GM23338 (cell line): ENCODE measurements at regions not wholly inside any gene's neighbourhood (a gene's known extent, or its start where the extent isn't known, plus 50 kb on each side); places are given as distances from the start of the nearest gene placed in this dataset.

ENCODE experiments used
- ATAC-seq: fragments of 200-7000 bp; cut with Tn5 transposase; 3 replicates; pipeline ENCODE4 v1.9.1; 2020
- DNase-seq: peaks from one replicate; pipeline ENCODE4 v3.0.0-alpha.2; 2015; ENCODE audit warnings: low spot score
- H2AFZ ChIP-seq: fragments of 200-600 bp; sonication (generic); 2 replicates; pipeline ENCODE4 v1.8.0; 2016; ENCODE audit warnings: antibody characterized with exemption, mild to moderate bottlenecking, moderate library complexity
- H3F3A ChIP-seq: fragments of 200-600 bp; sonication (generic); replicated peaks from 2 replicates; pipeline ENCODE4 v1.8.0; 2017; ENCODE audit warnings: antibody characterized with exemption, mixed run types, low read depth
- H3K27ac ChIP-seq: fragments of 200-600 bp; sonication (generic); 2 replicates; pipeline ENCODE4 v1.6.1; 2016; ENCODE audit warnings: low read depth
- H3K27me3 ChIP-seq: fragments of 200-600 bp; sonication (generic); 2 replicates; pipeline ENCODE4 v1.8.0; 2016; ENCODE audit warnings: mild to moderate bottlenecking, mixed run types, moderate library complexity; ENCODE audit not compliant: insufficient read depth
- H3K36me3 ChIP-seq: fragments of 200-600 bp; sonication (generic); 2 replicates; pipeline ENCODE4 v1.8.0; 2016; ENCODE audit warnings: mild to moderate bottlenecking; ENCODE audit not compliant: insufficient read depth
- H3K4me1 ChIP-seq: fragments of 200-600 bp; sonication (generic); 2 replicates; pipeline ENCODE4 v1.8.0; 2016; ENCODE audit warnings: mild to moderate bottlenecking, moderate library complexity; ENCODE audit not compliant: insufficient read depth
- H3K4me2 ChIP-seq: fragments of 200-600 bp; sonication (generic); 2 replicates; pipeline ENCODE4 v1.7.1; 2017; ENCODE audit warnings: mixed run types
- H3K4me3 ChIP-seq: fragments of 200-600 bp; sonication (generic); 2 replicates; pipeline ENCODE4 v1.6.1; 2016; ENCODE audit warnings: mixed run types
- H3K79me2 ChIP-seq: fragments of 200-600 bp; sonication (generic); replicated peaks from 2 replicates; pipeline ENCODE4 v1.8.0; 2017; ENCODE audit warnings: mild to moderate bottlenecking; ENCODE audit not compliant: insufficient read depth
- H3K9me2 ChIP-seq: fragments of 200-600 bp; sonication (generic); 2 replicates; pipeline ENCODE4 v1.8.0; 2017; ENCODE audit not compliant: insufficient read depth
- H4K20me1 ChIP-seq: fragments of 200-600 bp; sonication (generic); replicated peaks from 2 replicates; pipeline ENCODE4 v1.8.0; 2017; ENCODE audit warnings: mild to moderate bottlenecking; ENCODE audit not compliant: insufficient read depth
- H3K27ac Mint-ChIP-seq: 2 replicates; pipeline ENCODE4 v1.8.0; 2020; ENCODE audit warnings: inconsistent platforms, mild to moderate bottlenecking, moderate library complexity, mixed read lengths
- H3K27me3 Mint-ChIP-seq: 3 replicates; pipeline ENCODE4 v1.8.0; 2022; ENCODE audit warnings: low read depth, mild to moderate bottlenecking, moderate library complexity, mixed read lengths, inconsistent platforms; ENCODE audit not compliant: insufficient read depth, poor library complexity
- H3K36me3 Mint-ChIP-seq: 3 replicates; pipeline ENCODE4 v1.8.0; 2021; ENCODE audit warnings: low read depth, mild to moderate bottlenecking, inconsistent platforms, moderate library complexity, mixed read lengths
- H3K4me1 Mint-ChIP-seq: 3 replicates; pipeline ENCODE4 v1.8.0; 2020; ENCODE audit warnings: mild to moderate bottlenecking, inconsistent platforms, mixed read lengths
- H3K4me3 Mint-ChIP-seq: 3 replicates; pipeline ENCODE4 v1.8.0; 2021; ENCODE audit warnings: moderate library complexity, mild to moderate bottlenecking, inconsistent platforms, mixed read lengths
- H3K9me3 Mint-ChIP-seq: 3 replicates; pipeline ENCODE4 v1.8.0; 2020; ENCODE audit warnings: moderate library complexity, mild to moderate bottlenecking, inconsistent platforms, mixed read lengths
- CREB1 ChIP-seq: fragments of 250-450 bp; sonication (Bioruptor Pico); IDR thresholded peaks from 2 replicates; pipeline ENCODE4 v1.5.0; 2020; ENCODE audit warnings: low read depth, mild to moderate bottlenecking, moderate library complexity
- EZH2 ChIP-seq: fragments of 200-600 bp; sonication (generic); IDR thresholded peaks from one replicate; pipeline ENCODE4 v1.8.0; 2017; ENCODE audit warnings: antibody characterized with exemption, mild to moderate bottlenecking, low read depth; ENCODE audit not compliant: unreplicated experiment
- EZH2phosphoT487 ChIP-seq: fragments of 200-600 bp; sonication (generic); IDR thresholded peaks from one replicate; pipeline ENCODE4 v1.8.1; 2018; ENCODE audit warnings: antibody characterized with exemption; ENCODE audit not compliant: unreplicated experiment
- JUNB ChIP-seq: IDR thresholded peaks from one replicate; pipeline ENCODE4 v1.6.1; 2016; ENCODE audit warnings: antibody characterized with exemption; ENCODE audit not compliant: unreplicated experiment
- NANOG ChIP-seq: IDR thresholded peaks from 2 replicates; pipeline ENCODE4 v1.6.1; 2016; ENCODE audit warnings: antibody characterized with exemption, borderline replicate concordance
- POLR2AphosphoS5 ChIP-seq: IDR thresholded peaks from 2 replicates; pipeline ENCODE4 v1.6.1; 2016; ENCODE audit warnings: antibody characterized with exemption, low read depth
- STAT1 ChIP-seq: IDR thresholded peaks from one replicate; pipeline ENCODE4 v1.6.1; 2016; ENCODE audit warnings: antibody characterized with exemption; ENCODE audit not compliant: unreplicated experiment
- ZNF114 ChIP-seq: fragments of 250-450 bp; sonication (Bioruptor Pico); IDR thresholded peaks from 2 replicates; pipeline ENCODE4 v1.5.0; 2020; ENCODE audit warnings: mild to moderate bottlenecking, moderate library complexity
- ZNF331 ChIP-seq: fragments of 250-450 bp; sonication (Bioruptor Pico); IDR thresholded peaks from 2 replicates; pipeline ENCODE4 v1.5.0; 2020; ENCODE audit warnings: low read depth, mild to moderate bottlenecking, moderate library complexity
- TF ChIP-seq, protein P1 (sequence below): IDR thresholded peaks from one replicate; pipeline ENCODE4 v1.6.1; 2018; ENCODE audit warnings: antibody characterized with exemption; ENCODE audit not compliant: unreplicated experiment
- TF ChIP-seq, protein P2 (sequence below), 2 experiments: fragments of 200-600 bp in 1 of 2; sonication (generic) in 1 of 2; conservative IDR thresholded peaks; 2 replicates each; pipeline versions ENCODE4 v1.5.1 to v1.6.1; 2016 to 2017; ENCODE audit warnings: antibody characterized with exemption in 2 of 2, low read depth in 2 of 2, mild to moderate bottlenecking in 2 of 2, moderate library complexity in 1 of 2
- TF ChIP-seq, protein P3 (sequence below): fragments of 250-450 bp; sonication (Bioruptor Pico); IDR thresholded peaks from 2 replicates; pipeline ENCODE4 v1.5.0; 2020; ENCODE audit warnings: mild to moderate bottlenecking, moderate library complexity
- TF ChIP-seq, protein P4 (sequence below): IDR thresholded peaks from 2 replicates; pipeline ENCODE4 v1.6.1; 2016; ENCODE audit warnings: antibody characterized with exemption

DNA sequence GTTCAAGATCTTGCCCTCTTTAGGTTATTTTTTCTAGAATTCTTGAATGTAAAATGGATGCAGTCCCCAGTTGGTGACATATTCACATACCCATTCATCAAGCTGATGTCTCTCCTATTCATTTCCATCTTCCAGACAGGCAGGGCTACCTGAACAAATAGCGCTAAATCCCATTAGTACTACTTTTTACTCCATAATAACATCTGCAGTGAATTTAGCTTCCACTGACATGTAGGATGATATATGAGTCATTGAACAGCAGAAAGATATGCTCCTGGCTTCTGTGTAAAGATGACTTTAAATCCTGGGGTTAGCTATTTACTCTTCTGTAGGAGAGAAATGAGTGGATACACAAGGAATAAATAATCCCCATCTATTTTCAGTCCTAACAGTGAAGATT, 194.7 kb downstream of the RND3 start:
- Histone ChIP-seq H3K4me3 (no peak overlapping the region), H3K4me1 (0 out of 2 replicates have a peak, but pooled peaks cover 3% of the 10 kb centered on the region), H3K27me3 (no peaks in the 10 kb centered on the region), H3K36me3 (no peaks in the 10 kb centered on the region), H2AFZ (no peak overlapping the region; the same call in 1 of the 2 replicates), H3K27ac (no peak overlapping the region), H3F3A (no peaks in the 10 kb centered on the region), H4K20me1 (no peaks in the 10 kb centered on the region), H3K79me2 (no peaks in the 10 kb centered on the region), H3K4me2 (no peak overlapping the region), H3K9me2 (no peaks in the 10 kb centered on the region; the same call in 1 of the 2 replicates)
- H3K4me3 Mint-ChIP-seq, result no peak overlapping the region
- no peaks in the 10 kb centered on the region; the same call in 2 of the 3 replicates for H3K4me1 Mint-ChIP-seq
- H3K9me3 Mint-ChIP-seq, result peaks cover 4% of the 10 kb centered on the region; the same call in 2 of the 3 replicates
- H3K27ac Mint-ChIP-seq, result no peak overlapping the region
- no peaks in the 10 kb centered on the region for H3K27me3 Mint-ChIP-seq
- ATAC-seq (no peak), DNase-seq (no peak)
- H3K36me3 Mint-ChIP-seq, result no peaks in the 10 kb centered on the region
- TF ChIP-seq EZH2, result no peak
- TF ChIP-seq, protein P1, sequence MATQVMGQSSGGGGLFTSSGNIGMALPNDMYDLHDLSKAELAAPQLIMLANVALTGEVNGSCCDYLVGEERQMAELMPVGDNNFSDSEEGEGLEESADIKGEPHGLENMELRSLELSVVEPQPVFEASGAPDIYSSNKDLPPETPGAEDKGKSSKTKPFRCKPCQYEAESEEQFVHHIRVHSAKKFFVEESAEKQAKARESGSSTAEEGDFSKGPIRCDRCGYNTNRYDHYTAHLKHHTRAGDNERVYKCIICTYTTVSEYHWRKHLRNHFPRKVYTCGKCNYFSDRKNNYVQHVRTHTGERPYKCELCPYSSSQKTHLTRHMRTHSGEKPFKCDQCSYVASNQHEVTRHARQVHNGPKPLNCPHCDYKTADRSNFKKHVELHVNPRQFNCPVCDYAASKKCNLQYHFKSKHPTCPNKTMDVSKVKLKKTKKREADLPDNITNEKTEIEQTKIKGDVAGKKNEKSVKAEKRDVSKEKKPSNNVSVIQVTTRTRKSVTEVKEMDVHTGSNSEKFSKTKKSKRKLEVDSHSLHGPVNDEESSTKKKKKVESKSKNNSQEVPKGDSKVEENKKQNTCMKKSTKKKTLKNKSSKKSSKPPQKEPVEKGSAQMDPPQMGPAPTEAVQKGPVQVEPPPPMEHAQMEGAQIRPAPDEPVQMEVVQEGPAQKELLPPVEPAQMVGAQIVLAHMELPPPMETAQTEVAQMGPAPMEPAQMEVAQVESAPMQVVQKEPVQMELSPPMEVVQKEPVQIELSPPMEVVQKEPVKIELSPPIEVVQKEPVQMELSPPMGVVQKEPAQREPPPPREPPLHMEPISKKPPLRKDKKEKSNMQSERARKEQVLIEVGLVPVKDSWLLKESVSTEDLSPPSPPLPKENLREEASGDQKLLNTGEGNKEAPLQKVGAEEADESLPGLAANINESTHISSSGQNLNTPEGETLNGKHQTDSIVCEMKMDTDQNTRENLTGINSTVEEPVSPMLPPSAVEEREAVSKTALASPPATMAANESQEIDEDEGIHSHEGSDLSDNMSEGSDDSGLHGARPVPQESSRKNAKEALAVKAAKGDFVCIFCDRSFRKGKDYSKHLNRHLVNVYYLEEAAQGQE, result no peak
- no peak for TF ChIP-seq NANOG
- no peak for TF ChIP-seq POLR2AphosphoS5
- no peak for TF ChIP-seq ZNF331 (CRISPR knock-in tag)
- no peak for TF ChIP-seq STAT1
- TF ChIP-seq JUNB, result no peak
- TF ChIP-seq, protein P2, sequence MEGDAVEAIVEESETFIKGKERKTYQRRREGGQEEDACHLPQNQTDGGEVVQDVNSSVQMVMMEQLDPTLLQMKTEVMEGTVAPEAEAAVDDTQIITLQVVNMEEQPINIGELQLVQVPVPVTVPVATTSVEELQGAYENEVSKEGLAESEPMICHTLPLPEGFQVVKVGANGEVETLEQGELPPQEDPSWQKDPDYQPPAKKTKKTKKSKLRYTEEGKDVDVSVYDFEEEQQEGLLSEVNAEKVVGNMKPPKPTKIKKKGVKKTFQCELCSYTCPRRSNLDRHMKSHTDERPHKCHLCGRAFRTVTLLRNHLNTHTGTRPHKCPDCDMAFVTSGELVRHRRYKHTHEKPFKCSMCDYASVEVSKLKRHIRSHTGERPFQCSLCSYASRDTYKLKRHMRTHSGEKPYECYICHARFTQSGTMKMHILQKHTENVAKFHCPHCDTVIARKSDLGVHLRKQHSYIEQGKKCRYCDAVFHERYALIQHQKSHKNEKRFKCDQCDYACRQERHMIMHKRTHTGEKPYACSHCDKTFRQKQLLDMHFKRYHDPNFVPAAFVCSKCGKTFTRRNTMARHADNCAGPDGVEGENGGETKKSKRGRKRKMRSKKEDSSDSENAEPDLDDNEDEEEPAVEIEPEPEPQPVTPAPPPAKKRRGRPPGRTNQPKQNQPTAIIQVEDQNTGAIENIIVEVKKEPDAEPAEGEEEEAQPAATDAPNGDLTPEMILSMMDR (conservative IDR thresholded peaks at IDR 0.05; ENCODE audit: low read depth in 2 of 2), result no peak
- TF ChIP-seq, protein P3, sequence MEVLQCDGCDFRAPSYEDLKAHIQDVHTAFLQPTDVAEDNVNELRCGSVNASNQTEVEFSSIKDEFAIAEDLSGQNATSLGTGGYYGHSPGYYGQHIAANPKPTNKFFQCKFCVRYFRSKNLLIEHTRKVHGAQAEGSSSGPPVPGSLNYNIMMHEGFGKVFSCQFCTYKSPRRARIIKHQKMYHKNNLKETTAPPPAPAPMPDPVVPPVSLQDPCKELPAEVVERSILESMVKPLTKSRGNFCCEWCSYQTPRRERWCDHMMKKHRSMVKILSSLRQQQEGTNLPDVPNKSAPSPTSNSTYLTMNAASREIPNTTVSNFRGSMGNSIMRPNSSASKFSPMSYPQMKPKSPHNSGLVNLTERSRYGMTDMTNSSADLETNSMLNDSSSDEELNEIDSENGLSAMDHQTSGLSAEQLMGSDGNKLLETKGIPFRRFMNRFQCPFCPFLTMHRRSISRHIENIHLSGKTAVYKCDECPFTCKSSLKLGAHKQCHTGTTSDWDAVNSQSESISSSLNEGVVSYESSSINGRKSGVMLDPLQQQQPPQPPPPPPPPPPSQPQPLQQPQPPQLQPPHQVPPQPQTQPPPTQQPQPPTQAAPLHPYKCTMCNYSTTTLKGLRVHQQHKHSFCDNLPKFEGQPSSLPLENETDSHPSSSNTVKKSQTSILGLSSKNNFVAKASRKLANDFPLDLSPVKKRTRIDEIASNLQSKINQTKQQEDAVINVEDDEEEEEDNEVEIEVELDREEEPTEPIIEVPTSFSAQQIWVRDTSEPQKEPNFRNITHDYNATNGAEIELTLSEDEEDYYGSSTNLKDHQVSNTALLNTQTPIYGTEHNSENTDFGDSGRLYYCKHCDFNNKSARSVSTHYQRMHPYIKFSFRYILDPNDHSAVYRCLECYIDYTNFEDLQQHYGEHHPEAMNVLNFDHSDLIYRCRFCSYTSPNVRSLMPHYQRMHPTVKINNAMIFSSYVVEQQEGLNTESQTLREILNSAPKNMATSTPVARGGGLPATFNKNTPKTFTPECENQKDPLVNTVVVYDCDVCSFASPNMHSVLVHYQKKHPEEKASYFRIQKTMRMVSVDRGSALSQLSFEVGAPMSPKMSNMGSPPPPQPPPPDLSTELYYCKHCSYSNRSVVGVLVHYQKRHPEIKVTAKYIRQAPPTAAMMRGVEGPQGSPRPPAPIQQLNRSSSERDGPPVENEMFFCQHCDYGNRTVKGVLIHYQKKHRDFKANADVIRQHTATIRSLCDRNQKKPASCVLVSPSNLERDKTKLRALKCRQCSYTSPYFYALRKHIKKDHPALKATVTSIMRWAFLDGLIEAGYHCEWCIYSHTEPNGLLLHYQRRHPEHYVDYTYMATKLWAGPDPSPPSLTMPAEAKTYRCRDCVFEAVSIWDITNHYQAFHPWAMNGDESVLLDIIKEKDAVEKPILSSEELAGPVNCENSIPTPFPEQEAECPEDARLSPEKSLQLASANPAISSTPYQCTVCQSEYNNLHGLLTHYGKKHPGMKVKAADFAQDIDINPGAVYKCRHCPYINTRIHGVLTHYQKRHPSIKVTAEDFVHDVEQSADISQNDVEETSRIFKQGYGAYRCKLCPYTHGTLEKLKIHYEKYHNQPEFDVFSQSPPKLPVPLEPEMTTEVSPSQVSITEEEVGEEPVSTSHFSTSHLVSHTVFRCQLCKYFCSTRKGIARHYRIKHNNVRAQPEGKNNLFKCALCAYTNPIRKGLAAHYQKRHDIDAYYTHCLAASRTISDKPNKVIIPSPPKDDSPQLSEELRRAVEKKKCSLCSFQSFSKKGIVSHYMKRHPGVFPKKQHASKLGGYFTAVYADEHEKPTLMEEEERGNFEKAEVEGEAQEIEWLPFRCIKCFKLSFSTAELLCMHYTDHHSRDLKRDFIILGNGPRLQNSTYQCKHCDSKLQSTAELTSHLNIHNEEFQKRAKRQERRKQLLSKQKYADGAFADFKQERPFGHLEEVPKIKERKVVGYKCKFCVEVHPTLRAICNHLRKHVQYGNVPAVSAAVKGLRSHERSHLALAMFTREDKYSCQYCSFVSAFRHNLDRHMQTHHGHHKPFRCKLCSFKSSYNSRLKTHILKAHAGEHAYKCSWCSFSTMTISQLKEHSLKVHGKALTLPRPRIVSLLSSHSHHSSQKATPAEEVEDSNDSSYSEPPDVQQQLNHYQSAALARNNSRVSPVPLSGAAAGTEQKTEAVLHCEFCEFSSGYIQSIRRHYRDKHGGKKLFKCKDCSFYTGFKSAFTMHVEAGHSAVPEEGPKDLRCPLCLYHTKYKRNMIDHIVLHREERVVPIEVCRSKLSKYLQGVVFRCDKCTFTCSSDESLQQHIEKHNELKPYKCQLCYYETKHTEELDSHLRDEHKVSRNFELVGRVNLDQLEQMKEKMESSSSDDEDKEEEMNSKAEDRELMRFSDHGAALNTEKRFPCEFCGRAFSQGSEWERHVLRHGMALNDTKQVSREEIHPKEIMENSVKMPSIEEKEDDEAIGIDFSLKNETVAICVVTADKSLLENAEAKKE (CRISPR knock-in tag), result no peak
- TF ChIP-seq CREB1 (CRISPR knock-in tag), result no peak
- TF ChIP-seq ZNF114, result no peak
- TF ChIP-seq, protein P4, sequence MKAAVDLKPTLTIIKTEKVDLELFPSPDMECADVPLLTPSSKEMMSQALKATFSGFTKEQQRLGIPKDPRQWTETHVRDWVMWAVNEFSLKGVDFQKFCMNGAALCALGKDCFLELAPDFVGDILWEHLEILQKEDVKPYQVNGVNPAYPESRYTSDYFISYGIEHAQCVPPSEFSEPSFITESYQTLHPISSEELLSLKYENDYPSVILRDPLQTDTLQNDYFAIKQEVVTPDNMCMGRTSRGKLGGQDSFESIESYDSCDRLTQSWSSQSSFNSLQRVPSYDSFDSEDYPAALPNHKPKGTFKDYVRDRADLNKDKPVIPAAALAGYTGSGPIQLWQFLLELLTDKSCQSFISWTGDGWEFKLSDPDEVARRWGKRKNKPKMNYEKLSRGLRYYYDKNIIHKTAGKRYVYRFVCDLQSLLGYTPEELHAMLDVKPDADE, result no peak
- TF ChIP-seq EZH2phosphoT487, result no peak
